Stimulated activated naive CD8-positive, alpha-beta T cell treated with anti-CD3 and anti-CD28 coated beads, Interleukin-15, Interleukin-2, amounts not matched to agents 100 U/mL and 50 U/mL, for 24 hours (primary cell): ENCODE measurements at regions not wholly inside any gene's neighbourhood (a gene's known extent, or its start where the extent isn't known, plus 50 kb on each side); places are given as distances from the start of the nearest gene placed in this dataset.
"Not testable (repeated sequence)": the region's sequence is repeated elsewhere in the genome, so short reads cannot be mapped to it uniquely, and the experiment has no call there.

Experiments used
- ATAC-seq: fragments of 150-1000 bp; cut with Tn5 transposase; one replicate; pipeline ENCODE4 v1.10.0; 2021
- DNase-seq: peaks from one replicate; pipeline ENCODE4 v3.0.0; 2021

DNA sequence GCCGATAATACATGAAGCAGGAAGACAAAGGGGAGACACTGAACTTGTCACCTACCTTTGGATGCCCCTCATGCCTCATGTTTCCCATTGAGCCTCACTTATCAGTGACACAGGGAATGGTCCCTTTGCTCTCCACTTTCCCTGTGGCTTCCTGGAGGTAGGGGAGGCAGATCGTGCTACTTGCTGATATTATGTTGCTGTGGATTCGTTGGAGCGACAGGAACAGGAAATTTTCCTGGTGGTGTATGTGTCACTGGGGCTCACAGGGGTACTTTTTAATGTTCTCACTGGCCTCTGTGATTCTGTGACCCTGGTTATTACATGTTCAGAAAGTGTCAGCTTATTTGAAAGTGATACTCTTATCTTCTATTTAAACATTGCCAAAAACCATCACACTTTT is 72.7 kb upstream of the VKORC1L1 start:
- not testable (repeated sequence) for ATAC-seq, DNase-seq

DNA sequence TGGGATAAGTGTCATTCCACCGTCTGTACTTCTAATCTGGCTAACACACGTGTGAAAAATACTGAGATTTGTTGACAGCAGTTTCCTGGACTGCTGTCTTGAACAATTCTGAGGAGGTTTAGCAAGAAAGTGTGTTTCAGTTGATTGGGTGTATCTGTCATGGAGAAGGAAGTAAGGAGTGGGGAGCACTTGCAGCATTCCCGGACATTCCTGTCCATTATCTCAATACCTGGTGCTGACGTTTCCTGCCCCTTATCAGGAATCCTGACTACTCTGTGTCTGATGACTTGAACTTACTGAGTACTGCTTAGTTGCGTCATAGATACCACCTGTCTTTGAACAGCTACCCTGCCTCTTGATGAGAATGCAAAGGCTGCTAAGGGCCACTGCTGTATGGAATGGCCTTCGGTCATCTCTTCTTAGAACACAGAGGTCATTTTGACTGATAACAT is 72.0 kb upstream of the VKORC1L1 start:
- DNase-seq = no peak
- ATAC-seq = no peak

DNA sequence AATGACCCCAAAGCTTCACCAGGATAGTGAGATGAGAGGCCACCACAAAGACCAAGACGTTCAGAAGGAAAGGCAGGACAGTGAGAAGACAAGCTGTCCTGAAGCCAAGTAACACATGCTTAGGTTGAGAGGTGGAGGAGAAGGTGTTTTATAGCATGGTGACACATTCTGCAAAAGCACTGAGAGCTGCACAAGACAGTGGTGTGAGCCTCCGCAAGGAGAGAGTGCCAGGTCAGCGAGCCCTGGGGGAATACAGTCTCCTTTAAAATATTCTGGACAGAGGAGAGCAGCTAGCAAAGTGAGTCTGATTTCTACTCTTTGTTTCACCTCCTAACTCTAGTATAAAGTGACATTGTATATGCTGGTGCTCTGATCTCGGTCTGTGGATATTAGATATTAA is 68.0 kb upstream of the VKORC1L1 start:
- ATAC-seq (no peak), DNase-seq (no peak)

DNA sequence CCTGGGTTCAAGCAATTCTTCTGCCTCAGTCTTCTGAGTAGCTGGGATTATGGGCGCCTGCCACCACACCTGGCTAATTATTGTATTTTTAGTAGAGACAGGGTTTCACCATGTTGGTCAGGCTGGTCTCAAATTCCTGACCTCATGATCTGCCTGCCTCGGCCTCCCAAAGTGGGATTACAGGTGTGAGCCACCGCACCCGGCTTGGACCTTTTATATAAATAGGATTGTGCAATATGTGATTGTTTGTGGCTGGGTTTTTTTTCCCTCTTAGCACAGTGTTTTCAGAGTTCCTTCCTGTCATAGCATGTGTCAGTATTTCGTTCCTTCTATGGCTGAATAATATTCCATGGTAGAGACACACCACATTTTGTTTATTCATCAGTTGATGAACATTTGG is 65.8 kb upstream of the VKORC1L1 start:
- not testable (repeated sequence) for ATAC-seq, DNase-seq

DNA sequence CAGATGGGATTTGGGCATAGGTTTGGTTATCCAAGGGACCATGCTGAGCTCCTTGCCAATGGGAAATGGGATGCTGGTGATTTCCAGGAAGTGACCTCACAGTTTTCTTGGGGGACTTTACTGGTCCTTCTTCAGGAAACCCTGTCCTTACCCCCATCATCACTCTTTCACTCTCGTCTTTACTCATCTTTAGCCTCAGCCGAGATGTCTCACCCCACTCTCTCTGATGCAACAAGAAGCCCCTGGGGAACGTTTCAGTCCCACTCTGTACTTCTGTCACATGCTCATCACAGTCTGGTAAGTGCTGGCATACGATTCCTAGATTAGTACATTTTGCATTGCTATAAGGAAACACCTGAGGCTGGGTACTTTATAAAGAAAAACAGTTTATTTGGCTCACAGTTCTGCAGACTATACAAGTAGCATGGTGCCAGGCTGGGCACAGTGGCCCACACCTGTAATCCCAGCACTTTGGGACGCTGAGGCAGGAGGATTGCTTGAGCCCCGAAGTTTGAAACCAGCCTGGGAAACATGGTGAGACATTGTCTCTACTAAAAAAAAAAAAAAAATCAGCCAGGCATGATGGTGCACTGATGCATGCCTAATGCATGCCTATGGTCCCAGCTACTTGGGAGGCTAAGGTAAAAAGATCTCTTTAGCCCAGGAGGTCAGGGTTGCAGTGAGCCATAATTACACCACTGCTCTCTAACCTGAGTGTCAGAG is 63.5 kb upstream of the VKORC1L1 start:
- ATAC-seq = peak; percentile 47
- no peak for DNase-seq

DNA sequence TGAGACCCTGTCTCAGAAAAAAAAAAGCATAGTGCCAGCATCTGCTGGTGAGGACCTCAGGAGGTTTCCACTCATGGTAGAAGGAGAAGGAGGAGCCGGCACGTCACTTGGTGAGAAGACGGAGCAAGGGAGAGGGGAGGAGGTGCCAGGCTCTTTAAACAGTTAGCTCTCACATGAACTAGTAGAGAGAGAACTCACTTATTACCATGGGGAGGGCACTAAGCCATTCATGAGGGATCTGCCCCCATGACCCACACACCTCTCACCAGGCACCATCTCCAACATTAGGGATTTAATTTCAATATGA is 62.9 kb upstream of the VKORC1L1 start:
- no peak for DNase-seq
- ATAC-seq = no peak

DNA sequence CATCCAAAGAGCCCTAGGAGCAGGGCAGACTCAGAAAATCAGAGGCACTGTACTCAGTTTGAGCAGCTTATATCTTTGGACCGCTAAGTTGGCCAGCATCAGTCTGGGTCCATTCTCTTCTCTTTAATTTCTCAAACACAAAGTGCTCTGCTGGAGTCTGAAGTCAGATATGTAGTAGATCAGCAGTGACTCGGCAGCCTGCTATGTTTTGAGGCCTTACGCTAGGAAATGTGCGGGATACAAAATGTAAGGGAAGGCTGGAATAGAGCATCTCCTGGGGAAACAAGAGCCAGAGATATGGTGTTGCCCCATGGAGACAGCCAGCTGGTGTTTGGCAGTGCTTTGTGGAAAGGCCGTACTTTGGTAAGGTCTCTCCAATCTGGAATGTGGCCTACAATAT is 60.6 kb upstream of the VKORC1L1 start:
- no peak for ATAC-seq
- DNase-seq = no peak

DNA sequence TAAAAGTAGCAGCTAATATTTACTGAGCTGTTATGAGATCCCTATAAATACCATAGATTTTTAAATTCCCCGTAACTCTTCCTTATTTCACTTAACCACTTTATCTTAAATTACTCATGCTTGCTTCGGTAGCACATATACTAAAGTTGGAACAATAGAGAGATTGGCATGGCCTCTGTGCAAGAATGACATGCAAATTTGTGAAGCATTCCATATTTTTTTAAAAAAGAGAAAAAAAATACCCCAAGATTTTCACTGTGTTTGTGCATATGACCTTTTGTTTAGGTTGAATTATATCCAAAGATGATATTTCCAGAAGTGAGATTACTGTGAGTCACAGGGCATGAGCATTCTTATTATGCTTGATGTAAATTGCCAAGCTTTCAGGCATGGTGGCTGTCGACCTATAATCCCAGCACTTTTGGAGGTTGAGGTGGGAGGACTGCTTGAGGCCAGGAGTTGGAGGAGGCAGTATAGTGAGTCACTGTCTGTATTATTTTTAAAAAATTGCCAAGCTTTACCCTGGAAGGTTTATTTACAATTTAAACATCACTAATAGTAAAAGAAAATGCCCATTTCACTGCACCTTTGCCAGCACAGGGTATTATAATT is 58.2 kb upstream of the VKORC1L1 start:
- ATAC-seq, DNase-seq: not testable (repeated sequence)

DNA sequence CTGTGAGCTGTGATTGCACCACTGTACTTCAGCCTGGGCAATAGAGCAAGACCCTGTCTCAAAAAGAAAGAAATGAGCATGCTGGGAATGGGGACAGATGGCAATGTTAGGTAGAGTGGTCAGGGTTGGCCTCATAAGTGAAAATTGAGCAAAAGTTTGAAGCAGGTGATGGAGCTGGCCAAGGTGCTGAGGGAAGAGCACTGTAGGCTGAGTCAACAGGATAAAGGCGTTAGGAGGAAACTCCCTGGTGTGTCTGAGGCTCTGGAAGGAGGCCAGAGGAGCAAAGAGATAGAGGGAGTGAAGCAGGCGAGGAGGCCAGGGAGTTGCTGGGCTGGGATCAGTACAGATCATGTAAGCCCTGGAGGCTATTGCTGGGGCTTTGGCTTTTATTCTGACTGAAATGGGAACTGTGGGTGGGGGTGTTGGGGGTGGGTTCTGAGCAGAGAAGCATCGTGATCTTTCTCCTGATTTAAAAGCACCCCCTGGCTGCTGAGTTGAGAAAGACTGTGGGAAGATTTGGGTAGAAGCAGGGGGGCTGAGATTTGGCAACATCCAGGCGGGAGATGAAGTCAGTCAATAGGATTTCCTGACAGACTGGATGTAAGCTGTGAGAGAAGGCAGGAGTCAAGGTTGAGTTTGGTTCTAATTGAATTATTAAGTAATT is 52.5 kb upstream of the VKORC1L1 start:
- ATAC-seq = no peak

More for the DNA sequence above, 52.5 kb upstream of the VKORC1L1 start:
- no peak for DNase-seq
